ENCODE measurements at regions not wholly inside any gene's neighbourhood (a gene's known extent, or its start where the extent isn't known, plus 50 kb on each side); places are given as distances from the start of the nearest gene placed in this dataset.

DNA sequence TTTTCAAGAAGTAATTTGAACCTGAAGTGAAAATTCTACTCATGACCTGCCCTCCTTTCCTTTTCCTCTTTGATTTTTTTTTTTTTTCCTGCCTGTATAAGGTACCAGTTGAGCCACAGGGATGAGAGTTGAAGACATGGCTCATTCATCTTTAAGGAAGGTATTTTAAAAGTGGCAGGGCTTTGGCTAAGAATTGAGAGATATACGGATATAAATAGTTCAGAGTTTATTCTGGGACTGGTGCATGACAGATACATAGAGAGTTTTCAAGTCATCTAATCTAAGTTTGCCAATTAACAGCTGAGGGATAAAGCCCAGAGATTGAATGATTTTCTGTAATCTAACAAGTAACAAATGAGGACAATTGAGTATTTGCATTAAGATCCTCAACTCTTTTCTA, 69.8 kb downstream of the BTBD3 start:
- TF ChIP-seq CTCF (IDR thresholded peaks at IDR 0.05) (no peak), EZH2 (IDR thresholded peaks at IDR 0.05; ENCODE audit: borderline replicate concordance, insufficient read depth, low read depth, low read length, poor library complexity, severe bottlenecking) (no peak)

All from B cell (primary cell).